Ovary (tissue), 7 donors: ENCODE measurements at regions not wholly inside any gene's neighbourhood (a gene's known extent, or its start where the extent isn't known, plus 50 kb on each side); places are given as distances from the start of the nearest gene placed in this dataset.

Experiments
- DNase-seq, 5 donors: peaks; one replicate each; pipeline ENCODE4 v3.0.0-alpha.2; 2019 to 2020
- H3K27ac ChIP-seq, 2 donors: fragments of 200-600 bp; one replicate each; pipeline versions ENCODE4 v1.5.1 to v1.8.0; 2019 to 2022
- H3K27me3 ChIP-seq: fragments of 200-600 bp; one replicate; pipeline ENCODE4 v1.8.0; 2022
- H3K36me3 ChIP-seq: fragments of 200-600 bp; sonication (generic); one replicate; pipeline ENCODE4 v1.5.1; 2019
- H3K4me1 ChIP-seq: one replicate; pipeline ENCODE4 v1.8.1; 2013; ENCODE audit warnings: mild to moderate bottlenecking, moderate library complexity; ENCODE audit not compliant: insufficient read depth
- H3K4me3 ChIP-seq: fragments of 200-600 bp; sonication (generic); one replicate; pipeline ENCODE4 v1.5.1; 2017
- H3K9me3 ChIP-seq, 2 donors: fragments of 200-600 bp in 1 of 2; sonication (generic) in 1 of 2; one replicate each; pipeline versions ENCODE4 v1.5.1 to v1.8.1; 2013 to 2019; ENCODE audit warnings: mild to moderate bottlenecking in 1 of 2, moderate library complexity in 1 of 2
- EP300 ChIP-seq: sonication (generic); formaldehyde crosslinking; IDR thresholded peaks from one replicate; pipeline ENCODE4 v1.6.1; 2017; ENCODE audit warnings: antibody characterized with exemption
- POLR2A ChIP-seq: fragments of 450-650 bp; IDR thresholded peaks from one replicate; pipeline ENCODE4 v1.6.1; 2017; ENCODE audit warnings: antibody characterized with exemption, mild to moderate bottlenecking, moderate library complexity
- WGBS, 3 donors: extraction: QIAGEN DNeasy Blood & Tissue Kit in 1 of 3; methylation state at CpG; one replicate each; pipeline versions ENCODE4 v1.1.5 to v1.1.7; 2013 to 2017; 5-methylcytosine and 5-hydroxymethylcytosine counted together
- intact Hi-C, 4 donors: fragments of 100-400 bp; cut with DNase I; formaldehyde crosslinking; loops; one replicate each; pipeline versions ENCODE4 v1.11.0 to v1.15.1; 2022 to 2023
- TF ChIP-seq, protein P1 (sequence below), 3 donors: fragments of 450-650 bp in 2 of 3; fragments of 200-600 bp in 1 of 3; IDR thresholded peaks; one replicate each; pipeline versions ENCODE4 v1.5.1 to v1.8.0; 2016 to 2022; ENCODE audit warnings: antibody characterized with exemption in 3 of 3, mild to moderate bottlenecking in 1 of 3
- donor health status: DM: no; HTN: no; CAD: no; lungs with moderate emphysema.
- donor health status: DM: no; HTN: no; CAD: no.
- donor health status: Bipolar disorder and iron deficiency.
- donor health status: DM: no; HTN: no; CAD: no.
- donor health status: DM: yes; HTN: yes; CAD: no.

DNA sequence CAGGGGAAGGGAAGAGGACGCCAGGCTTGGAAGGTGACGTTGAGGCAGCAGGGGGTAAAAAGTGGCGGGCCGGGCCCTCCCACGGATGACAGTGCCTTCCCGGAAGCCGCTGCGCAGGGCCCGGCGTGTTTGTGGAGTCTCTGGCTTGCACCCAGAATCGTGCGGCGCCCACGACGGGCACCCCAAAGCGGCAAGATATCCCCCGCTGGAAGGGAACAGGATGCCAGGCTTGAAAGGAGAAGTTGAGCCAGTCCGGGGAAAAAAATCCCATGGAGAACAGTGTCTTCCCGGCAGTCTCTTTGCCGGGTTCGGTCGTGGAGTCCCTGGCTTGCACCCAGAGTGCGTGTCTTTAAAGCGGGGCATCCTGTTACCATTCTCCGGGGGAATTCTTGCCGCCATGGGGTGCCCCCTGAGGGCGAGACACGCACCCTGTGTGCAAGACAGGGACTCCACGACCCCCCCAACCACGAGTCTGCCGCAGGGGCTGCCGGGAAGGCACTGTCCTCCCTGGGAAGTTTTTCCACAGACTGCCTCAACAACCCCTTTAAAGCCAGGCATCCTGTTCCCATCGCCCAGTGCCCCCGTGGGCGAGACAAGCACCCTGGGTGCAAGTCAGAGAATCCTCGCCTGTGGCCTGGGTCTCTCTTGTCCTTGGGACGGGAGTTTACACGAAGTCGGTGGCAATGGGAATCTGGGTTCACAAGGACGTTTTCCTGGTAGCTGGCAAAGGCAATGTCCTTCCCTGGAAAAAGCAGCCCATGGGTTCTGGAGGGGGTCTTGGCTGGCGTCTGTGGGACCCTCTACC, 156.1 kb upstream of the ALG10B start:
- no peak for TF ChIP-seq EP300
- TF ChIP-seq, protein P1, sequence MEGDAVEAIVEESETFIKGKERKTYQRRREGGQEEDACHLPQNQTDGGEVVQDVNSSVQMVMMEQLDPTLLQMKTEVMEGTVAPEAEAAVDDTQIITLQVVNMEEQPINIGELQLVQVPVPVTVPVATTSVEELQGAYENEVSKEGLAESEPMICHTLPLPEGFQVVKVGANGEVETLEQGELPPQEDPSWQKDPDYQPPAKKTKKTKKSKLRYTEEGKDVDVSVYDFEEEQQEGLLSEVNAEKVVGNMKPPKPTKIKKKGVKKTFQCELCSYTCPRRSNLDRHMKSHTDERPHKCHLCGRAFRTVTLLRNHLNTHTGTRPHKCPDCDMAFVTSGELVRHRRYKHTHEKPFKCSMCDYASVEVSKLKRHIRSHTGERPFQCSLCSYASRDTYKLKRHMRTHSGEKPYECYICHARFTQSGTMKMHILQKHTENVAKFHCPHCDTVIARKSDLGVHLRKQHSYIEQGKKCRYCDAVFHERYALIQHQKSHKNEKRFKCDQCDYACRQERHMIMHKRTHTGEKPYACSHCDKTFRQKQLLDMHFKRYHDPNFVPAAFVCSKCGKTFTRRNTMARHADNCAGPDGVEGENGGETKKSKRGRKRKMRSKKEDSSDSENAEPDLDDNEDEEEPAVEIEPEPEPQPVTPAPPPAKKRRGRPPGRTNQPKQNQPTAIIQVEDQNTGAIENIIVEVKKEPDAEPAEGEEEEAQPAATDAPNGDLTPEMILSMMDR (IDR thresholded peaks at IDR 0.05), result no peak
- no peaks in the 10 kb centered on the region for H3K27me3 ChIP-seq
- intact Hi-C loops, result no loop called here
- no peak overlapping the region for H3K4me3 ChIP-seq
- no peak overlapping the region for H3K27ac ChIP-seq
- 89 to 91% (median 91%) methylated on average over 41 of the region's 41 CpGs for WGBS, 3 donors
- H3K4me1 ChIP-seq, result no peaks in the 10 kb centered on the region
- no peaks in the 10 kb centered on the region for H3K36me3 ChIP-seq
- no peaks in the 10 kb centered on the region for H3K9me3 ChIP-seq
- peak in 1 of 5 donors; percentile 10 for DNase-seq

DNA sequence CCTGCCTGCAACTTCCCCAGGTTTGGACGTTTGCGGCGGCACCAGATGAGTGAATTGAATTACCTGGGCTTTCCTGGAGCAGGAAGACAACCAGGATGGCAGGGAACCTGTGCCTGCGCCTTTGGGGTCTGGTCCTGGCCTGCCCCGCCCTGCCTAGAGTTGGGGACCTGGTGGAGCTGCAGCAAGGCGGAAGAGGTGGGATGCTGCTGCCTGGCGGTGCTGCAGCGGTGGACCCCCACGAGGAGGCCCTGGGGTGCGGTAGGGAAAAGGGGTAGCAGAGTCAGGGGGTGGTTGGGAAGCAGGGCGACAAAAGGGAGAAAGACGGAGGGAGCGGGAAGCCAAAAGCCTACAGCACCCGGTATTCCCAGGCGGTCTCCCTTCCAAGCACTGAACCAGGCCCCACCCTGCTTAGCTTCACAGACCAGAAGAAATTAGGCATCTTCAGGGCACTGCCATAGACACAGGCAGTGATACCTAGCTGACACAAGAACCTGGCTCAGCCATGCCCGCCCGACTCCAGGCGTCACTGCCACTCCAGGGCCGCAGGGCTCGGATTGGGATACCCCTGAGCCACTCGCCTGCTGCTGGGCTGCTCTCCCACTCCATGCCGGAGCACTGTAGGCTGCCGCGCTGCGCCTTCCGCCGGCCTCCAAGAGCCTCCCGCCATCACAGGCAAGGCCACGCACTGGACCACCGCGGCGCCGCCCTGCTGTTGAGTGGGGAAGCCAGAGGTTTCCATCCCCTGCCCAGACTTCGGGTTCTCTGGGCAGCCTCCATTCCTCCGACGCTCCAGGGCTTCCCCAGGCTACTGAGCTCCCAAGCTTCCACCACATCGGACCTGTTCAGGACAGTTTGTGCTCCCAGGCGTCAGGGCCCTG, 155.2 kb upstream of the ALG10B start:
- whole genome bisulfite sequencing, 3 donors, result 89 to 93% (median 90%) methylated on average over 38 of the region's 38 CpGs
- no peak overlapping the region for H3K4me3 ChIP-seq
- intact Hi-C loops, result no loop called here
- no peak overlapping the region for H3K27ac ChIP-seq
- TF ChIP-seq, protein P1 (IDR thresholded peaks at IDR 0.05), result no peak
- TF ChIP-seq EP300 (no peak), POLR2A (no peak)
- DNase-seq, result peak in 1 of 5 donors; percentile 9
- no peaks in the 10 kb centered on the region for H3K4me1 ChIP-seq
- no peaks in the 10 kb centered on the region for H3K27me3 ChIP-seq
- no peaks in the 10 kb centered on the region for H3K9me3 ChIP-seq
- H3K36me3 ChIP-seq, result no peaks in the 10 kb centered on the region

DNA sequence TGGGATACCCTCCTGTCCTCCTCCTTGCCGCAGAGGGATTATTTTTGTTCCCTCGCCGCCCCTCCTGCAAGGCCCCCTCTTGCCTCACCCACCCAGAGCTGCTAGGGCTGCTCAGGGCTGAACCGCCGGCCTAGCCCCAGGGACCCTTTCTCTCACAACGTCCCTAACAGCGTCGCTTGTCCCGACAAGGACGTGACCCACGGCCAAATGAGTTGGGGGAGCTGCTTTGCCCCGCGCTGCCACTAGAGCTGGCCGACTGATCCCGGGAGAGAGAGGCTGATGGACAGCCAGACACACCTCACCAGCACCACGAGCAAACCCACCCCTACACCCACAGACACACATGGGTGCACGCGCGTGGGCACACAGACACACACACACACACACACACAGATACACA, 154.6 kb upstream of the ALG10B start:
- no peaks in the 10 kb centered on the region for H3K4me1 ChIP-seq
- DNase-seq, result peak in 1 of 5 donors; percentile 10
- intact Hi-C loops, result no loop called here
- H3K27me3 ChIP-seq, result no peaks in the 10 kb centered on the region
- H3K27ac ChIP-seq, result no peak overlapping the region
- TF ChIP-seq, protein P1 (IDR thresholded peaks at IDR 0.05), result no peak
- TF ChIP-seq POLR2A (no peak), EP300 (no peak)
- H3K4me3 ChIP-seq, result no peak overlapping the region
- WGBS, 3 donors, result 86 to 95% (median 91%) methylated on average over 19 of the region's 19 CpGs
- no peaks in the 10 kb centered on the region for H3K36me3 ChIP-seq
- H3K9me3 ChIP-seq, result no peaks in the 10 kb centered on the region

DNA sequence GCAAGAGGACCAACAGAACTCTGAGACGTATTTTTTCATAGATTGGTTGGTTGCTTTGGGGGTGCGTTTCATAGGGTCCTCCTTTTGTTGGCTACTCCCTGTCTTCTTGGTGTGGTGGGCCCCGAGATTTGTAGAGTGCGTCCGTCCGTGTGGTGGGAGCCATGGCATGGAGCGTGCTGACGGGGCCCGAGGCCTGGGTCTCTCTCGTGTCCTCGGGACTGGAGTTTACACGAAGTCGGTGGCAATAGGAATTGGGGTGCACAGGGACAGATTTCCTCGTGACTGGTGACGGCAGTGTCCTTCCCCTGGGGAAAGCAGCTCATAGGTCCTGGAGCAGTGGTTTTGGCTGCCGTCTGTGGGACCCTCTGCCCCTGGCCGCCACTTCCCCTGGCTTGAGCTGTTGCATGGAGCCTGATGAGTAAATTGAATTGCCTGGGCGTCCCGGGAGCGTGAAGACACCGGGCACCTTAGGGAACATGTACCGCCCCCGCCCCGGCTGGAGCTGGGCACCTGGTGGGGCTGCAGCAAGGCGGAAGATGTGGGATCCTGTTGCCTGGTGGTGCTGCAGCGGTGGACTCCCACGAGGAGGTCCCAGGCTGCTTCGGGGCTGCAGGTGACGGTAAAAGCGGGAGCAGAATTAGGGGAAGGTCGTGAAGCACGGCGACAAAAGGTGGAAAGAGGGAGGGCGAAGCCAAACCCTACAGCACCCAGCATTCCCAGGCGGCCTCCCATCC, 153.7 kb upstream of the ALG10B start:
- Histone ChIP-seq H3K4me3 (no peak overlapping the region), H3K27me3 (no peaks in the 10 kb centered on the region), H3K36me3 (no peaks in the 10 kb centered on the region), H3K4me1 (no peaks in the 10 kb centered on the region), H3K9me3 (no peaks in the 10 kb centered on the region), H3K27ac (no peak overlapping the region)
- TF ChIP-seq POLR2A (no peak), EP300 (no peak)
- TF ChIP-seq, protein P1 (IDR thresholded peaks at IDR 0.05), result no peak
- no peak for DNase-seq
- intact Hi-C loops, result no loop called here
- 89 to 91% (median 90%) methylated on average over 35 of the region's 35 CpGs for WGBS, 3 donors
